C4-2B (cell line): ENCODE measurements at regions not wholly inside any gene's neighbourhood (a gene's known extent, or its start where the extent isn't known, plus 50 kb on each side); places are given as distances from the start of the nearest gene placed in this dataset.

Experiments
- H3K27ac ChIP-seq: fragments of 450-650 bp; 2 replicates; pipeline ENCODE4 v1.5.1; 2017
- CTCF ChIP-seq: fragments of 450-650 bp; conservative IDR thresholded peaks from 2 replicates; pipeline ENCODE4 v1.5.1; 2017; ENCODE audit warnings: mild to moderate bottlenecking
- ZFX ChIP-seq: fragments of 450-650 bp; IDR thresholded peaks from 2 replicates; pipeline ENCODE4 v1.6.1; 2017

GRCh38 chr14:96660667-96661066 is 136.5 kb upstream of the VRK1 start:
- TF ChIP-seq CTCF (no peak), ZFX (no peak)

GRCh38 chr14:96661244-96661969 is 135.8 kb upstream of the VRK1 start:
- TF ChIP-seq CTCF (no peak), ZFX (no peak)
- no peak overlapping the region for H3K27ac ChIP-seq

More at GRCh38 chr14:96660667-96661066, 136.5 kb upstream of the VRK1 start:
- no peak overlapping the region for H3K27ac ChIP-seq

GRCh38 chr14:96662116-96662970 is 134.8 kb upstream of the VRK1 start:
- TF ChIP-seq CTCF (no peak), ZFX (no peak)

GRCh38 chr14:96663076-96663475 is 134.1 kb upstream of the VRK1 start:
- TF ChIP-seq ZFX (no peak), CTCF (no peak)
- H3K27ac ChIP-seq, result no peak overlapping the region

More at GRCh38 chr14:96662116-96662970, 134.8 kb upstream of the VRK1 start:
- H3K27ac ChIP-seq, result no peak overlapping the region

- TF ChIP-seq ZFX, result no peak
- no peak for TF ChIP-seq CTCF
- H3K27ac ChIP-seq, result no peak overlapping the region
Observed at GRCh38 chr14:96663491-96664067, 133.6 kb upstream of the VRK1 start.

- H3K27ac ChIP-seq, result no peak overlapping the region
- TF ChIP-seq CTCF (no peak), ZFX (no peak)
Observed at GRCh38 chr14:96666088-96666487, 131.1 kb upstream of the VRK1 start.

GRCh38 chr14:96670391-96670790 is 126.8 kb upstream of the VRK1 start:
- no peak overlapping the region for H3K27ac ChIP-seq
- TF ChIP-seq CTCF, result no peak
- no peak for TF ChIP-seq ZFX
